Uterus (tissue), 2 donors: ENCODE measurements at regions not wholly inside any gene's neighbourhood (a gene's known extent, or its start where the extent isn't known, plus 50 kb on each side); places are given as distances from the start of the nearest gene placed in this dataset.

Experiments
- POLR2A ChIP-seq, 2 donors: fragments of 450-650 bp; IDR thresholded peaks; one replicate each; pipeline ENCODE4 v1.6.1; 2016; ENCODE audit warnings: antibody characterized with exemption in 2 of 2, mild to moderate bottlenecking in 1 of 2, moderate library complexity in 1 of 2
- TF ChIP-seq, protein P1 (sequence below), 4 experiments: fragments of 200-600 bp in 2 of 4; fragments of 450-650 bp in 2 of 4; sonication (generic) in 2 of 4; IDR thresholded peaks; one replicate each; pipeline ENCODE4 v1.5.1; 2016 to 2019; ENCODE audit warnings: antibody characterized with exemption in 4 of 4, mild to moderate bottlenecking in 2 of 4, moderate library complexity in 1 of 4

- TF ChIP-seq, protein P1, sequence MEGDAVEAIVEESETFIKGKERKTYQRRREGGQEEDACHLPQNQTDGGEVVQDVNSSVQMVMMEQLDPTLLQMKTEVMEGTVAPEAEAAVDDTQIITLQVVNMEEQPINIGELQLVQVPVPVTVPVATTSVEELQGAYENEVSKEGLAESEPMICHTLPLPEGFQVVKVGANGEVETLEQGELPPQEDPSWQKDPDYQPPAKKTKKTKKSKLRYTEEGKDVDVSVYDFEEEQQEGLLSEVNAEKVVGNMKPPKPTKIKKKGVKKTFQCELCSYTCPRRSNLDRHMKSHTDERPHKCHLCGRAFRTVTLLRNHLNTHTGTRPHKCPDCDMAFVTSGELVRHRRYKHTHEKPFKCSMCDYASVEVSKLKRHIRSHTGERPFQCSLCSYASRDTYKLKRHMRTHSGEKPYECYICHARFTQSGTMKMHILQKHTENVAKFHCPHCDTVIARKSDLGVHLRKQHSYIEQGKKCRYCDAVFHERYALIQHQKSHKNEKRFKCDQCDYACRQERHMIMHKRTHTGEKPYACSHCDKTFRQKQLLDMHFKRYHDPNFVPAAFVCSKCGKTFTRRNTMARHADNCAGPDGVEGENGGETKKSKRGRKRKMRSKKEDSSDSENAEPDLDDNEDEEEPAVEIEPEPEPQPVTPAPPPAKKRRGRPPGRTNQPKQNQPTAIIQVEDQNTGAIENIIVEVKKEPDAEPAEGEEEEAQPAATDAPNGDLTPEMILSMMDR (IDR thresholded peaks at IDR 0.05), result no peak
- no peak for TF ChIP-seq POLR2A (IDR thresholded peaks at IDR 0.05)
These were observed 62.4 kb upstream of the RBM24 start for GRCh38 chr6:17218749-17219093.
